Testis (tissue), 2 donors: ENCODE measurements at regions not wholly inside any gene's neighbourhood (a gene's known extent, or its start where the extent isn't known, plus 50 kb on each side); places are given as distances from the start of the nearest gene placed in this dataset.

ENCODE experiments used
- DNase-seq: peaks from one replicate; pipeline ENCODE4 v3.0.0-alpha.2; 2019
- H3K27ac ChIP-seq, 2 donors: fragments of 200-600 bp; sonication (generic); one replicate each; pipeline ENCODE4 v1.5.1; 2019
- H3K27me3 ChIP-seq: fragments of 200-600 bp; sonication (generic); one replicate; pipeline ENCODE4 v1.5.1; 2019
- H3K36me3 ChIP-seq: fragments of 200-600 bp; sonication (generic); one replicate; pipeline ENCODE4 v1.5.1; 2017; ENCODE audit warnings: low read depth; ENCODE audit errors: missing control alignments
- H3K4me1 ChIP-seq: fragments of 200-600 bp; sonication (generic); one replicate; pipeline ENCODE4 v1.5.1; 2019
- H3K4me3 ChIP-seq, 2 donors: fragments of 200-600 bp; sonication (generic); one replicate each; pipeline ENCODE4 v1.5.1; 2017 to 2019
- H3K9me3 ChIP-seq: fragments of 200-600 bp; sonication (generic); one replicate; pipeline ENCODE4 v1.5.1; 2017
- CTCF ChIP-seq, 3 experiments: fragments of 450-650 bp in 2 of 3; fragments of 200-600 bp in 1 of 3; sonication (generic) in 1 of 3; IDR thresholded peaks; one replicate each; pipeline ENCODE4 v1.5.1; 2016 to 2019; ENCODE audit warnings: antibody characterized with exemption in 3 of 3, mild to moderate bottlenecking in 2 of 3, moderate library complexity in 1 of 3
- POLR2A ChIP-seq: fragments of 450-650 bp; IDR thresholded peaks from one replicate; pipeline ENCODE4 v1.6.1; 2017; ENCODE audit warnings: antibody characterized with exemption, mild to moderate bottlenecking, moderate library complexity
- WGBS, 2 donors: methylation state at CpG; one replicate each; pipeline ENCODE4 v1.1.5; 2018; 5-methylcytosine and 5-hydroxymethylcytosine counted together
- intact Hi-C: fragments of 100-400 bp; cut with DNase I; formaldehyde crosslinking; loops from one replicate; pipeline ENCODE4 v1.15.1; 2023; ENCODE audit warnings: low total_unique reads

- no peak overlapping the region for H3K27ac ChIP-seq
- TF ChIP-seq CTCF (IDR thresholded peaks at IDR 0.05) (no peak), POLR2A (no peak)
- H3K9me3 ChIP-seq, result no peaks in the 10 kb centered on the region
- no peaks in the 10 kb centered on the region for H3K36me3 ChIP-seq
- no peaks in the 10 kb centered on the region for H3K27me3 ChIP-seq
- no peaks in the 10 kb centered on the region for H3K4me1 ChIP-seq
- no peak overlapping the region for H3K4me3 ChIP-seq
- no peak for DNase-seq
- WGBS, 2 donors, result 89 to 100% methylated on average over 2 of the region's 2 CpGs
- intact Hi-C loops, result no loop called here
These were observed 85.6 kb downstream of the RPL22L1 start for GRCh38 chr3:170784406-170784805.

- Histone ChIP-seq H3K4me1 (no peaks in the 10 kb centered on the region), H3K36me3 (no peaks in the 10 kb centered on the region), H3K9me3 (no peaks in the 10 kb centered on the region), H3K27me3 (no peaks in the 10 kb centered on the region), H3K4me3 (no peak overlapping the region), H3K27ac (no peak overlapping the region)
- TF ChIP-seq POLR2A (no peak), CTCF (IDR thresholded peaks at IDR 0.05) (no peak)
- intact Hi-C loops, result no loop called here
- no peak for DNase-seq
These were observed 89.0 kb downstream of the RPL22L1 start for GRCh38 chr3:170780955-170781354.

- no peak for DNase-seq
- Histone ChIP-seq H3K9me3 (no peaks in the 10 kb centered on the region), H3K4me1 (no peaks in the 10 kb centered on the region), H3K4me3 (no peak overlapping the region), H3K27me3 (no peaks in the 10 kb centered on the region), H3K36me3 (no peaks in the 10 kb centered on the region), H3K27ac (no peak overlapping the region)
- 81 to 95% methylated on average over 1 of the region's 1 CpG for WGBS, 2 donors
- TF ChIP-seq POLR2A (no peak), CTCF (IDR thresholded peaks at IDR 0.05) (no peak)
- intact Hi-C loops, result no loop called here
These were observed 89.5 kb downstream of the RPL22L1 start for GRCh38 chr3:170780471-170780870.

GRCh38 chr3:170778240-170779217 is 91.5 kb downstream of the RPL22L1 start:
- Histone ChIP-seq H3K27me3 (no peaks in the 10 kb centered on the region), H3K4me3 (no peak overlapping the region), H3K9me3 (no peaks in the 10 kb centered on the region), H3K4me1 (no peaks in the 10 kb centered on the region), H3K27ac (no peak overlapping the region), H3K36me3 (no peaks in the 10 kb centered on the region)
- TF ChIP-seq POLR2A (no peak), CTCF (IDR thresholded peaks at IDR 0.05) (no peak)
- intact Hi-C loops, result no loop called here
- no peak for DNase-seq
- 90% methylated on average over 6 of the region's 6 CpGs for WGBS, 2 donors

GRCh38 chr3:170777564-170777926 is 92.5 kb downstream of the RPL22L1 start:
- Histone ChIP-seq H3K9me3 (no peaks in the 10 kb centered on the region), H3K4me1 (no peaks in the 10 kb centered on the region), H3K4me3 (no peak overlapping the region), H3K27me3 (no peaks in the 10 kb centered on the region), H3K27ac (no peak overlapping the region), H3K36me3 (no peaks in the 10 kb centered on the region)
- TF ChIP-seq POLR2A (no peak), CTCF (IDR thresholded peaks at IDR 0.05) (no peak)
- no peak for DNase-seq
- intact Hi-C loops, result no loop called here
